ENCODE measurements at regions not wholly inside any gene's neighbourhood (a gene's known extent, or its start where the extent isn't known, plus 50 kb on each side); places are given as distances from the start of the nearest gene placed in this dataset.

DNA sequence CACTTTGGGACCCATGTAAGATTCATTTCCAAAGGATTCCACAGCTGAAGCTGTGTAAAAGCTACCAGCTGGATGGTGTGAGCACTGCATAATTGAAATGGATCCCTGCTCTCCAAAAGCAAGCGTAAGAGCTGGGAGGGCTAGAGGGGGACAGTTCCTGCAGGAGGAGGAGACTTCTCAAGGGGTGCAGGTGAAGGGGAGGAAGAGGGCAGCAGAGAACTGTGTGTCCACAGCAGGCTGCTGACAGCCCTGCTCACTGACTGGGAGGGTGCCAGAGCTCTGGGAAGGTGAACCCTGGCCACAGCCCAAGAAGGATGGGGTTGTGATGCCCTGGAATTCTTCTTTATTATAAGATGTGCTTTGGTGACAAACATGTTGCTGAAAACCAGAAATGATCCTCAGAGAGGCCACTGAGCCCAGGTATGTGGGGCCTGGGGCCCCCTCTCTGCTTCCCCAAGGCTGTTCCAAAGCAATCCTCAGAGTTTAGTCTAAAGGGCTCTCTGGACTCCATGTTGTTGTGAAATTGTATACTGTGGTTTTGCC is 112.8 kb upstream of the SLC25A48 start:
- TF ChIP-seq, protein P1, sequence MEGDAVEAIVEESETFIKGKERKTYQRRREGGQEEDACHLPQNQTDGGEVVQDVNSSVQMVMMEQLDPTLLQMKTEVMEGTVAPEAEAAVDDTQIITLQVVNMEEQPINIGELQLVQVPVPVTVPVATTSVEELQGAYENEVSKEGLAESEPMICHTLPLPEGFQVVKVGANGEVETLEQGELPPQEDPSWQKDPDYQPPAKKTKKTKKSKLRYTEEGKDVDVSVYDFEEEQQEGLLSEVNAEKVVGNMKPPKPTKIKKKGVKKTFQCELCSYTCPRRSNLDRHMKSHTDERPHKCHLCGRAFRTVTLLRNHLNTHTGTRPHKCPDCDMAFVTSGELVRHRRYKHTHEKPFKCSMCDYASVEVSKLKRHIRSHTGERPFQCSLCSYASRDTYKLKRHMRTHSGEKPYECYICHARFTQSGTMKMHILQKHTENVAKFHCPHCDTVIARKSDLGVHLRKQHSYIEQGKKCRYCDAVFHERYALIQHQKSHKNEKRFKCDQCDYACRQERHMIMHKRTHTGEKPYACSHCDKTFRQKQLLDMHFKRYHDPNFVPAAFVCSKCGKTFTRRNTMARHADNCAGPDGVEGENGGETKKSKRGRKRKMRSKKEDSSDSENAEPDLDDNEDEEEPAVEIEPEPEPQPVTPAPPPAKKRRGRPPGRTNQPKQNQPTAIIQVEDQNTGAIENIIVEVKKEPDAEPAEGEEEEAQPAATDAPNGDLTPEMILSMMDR (IDR thresholded peaks at IDR 0.05) = no peak
- TF ChIP-seq POLR2A (IDR thresholded peaks at IDR 0.05) = no peak
